ENCODE measurements at regions not wholly inside any gene's neighbourhood (a gene's known extent, or its start where the extent isn't known, plus 50 kb on each side); places are given as distances from the start of the nearest gene placed in this dataset.

GRCh38 chr4:119829326-119829725, 200.7 kb upstream of the PDE5A start:
- Mint-ChIP-seq H3K4me3 (no peak overlapping the region), H3K4me1 (ENCODE audit: low read depth) (no peaks in the 10 kb centered on the region), H3K27me3 (no peaks in the 10 kb centered on the region), H3K9me3 (no peaks in the 10 kb centered on the region), H3K36me3 (ENCODE audit: low read depth) (no peaks in the 10 kb centered on the region), H3K27ac (no peak overlapping the region)
- intact Hi-C loops (cut with micrococcal nuclease): no loop called here

GRCh38 chr4:119825696-119826095, 197.1 kb upstream of the PDE5A start:
- H3K4me1 Mint-ChIP-seq (ENCODE audit: low read depth): no peaks in the 10 kb centered on the region
- H3K4me3 Mint-ChIP-seq: no peak overlapping the region
- no peak overlapping the region for H3K27ac Mint-ChIP-seq
- no peaks in the 10 kb centered on the region for H3K9me3 Mint-ChIP-seq
- no peaks in the 10 kb centered on the region for H3K36me3 Mint-ChIP-seq (ENCODE audit: low read depth)
- no peaks in the 10 kb centered on the region for H3K27me3 Mint-ChIP-seq
- intact Hi-C loops (cut with micrococcal nuclease): no loop called here

GRCh38 chr4:119823891-119824290, 195.3 kb upstream of the PDE5A start:
- Mint-ChIP-seq H3K27ac (no peak overlapping the region), H3K27me3 (no peaks in the 10 kb centered on the region), H3K4me1 (ENCODE audit: low read depth) (no peaks in the 10 kb centered on the region)

GRCh38 chr4:119823045-119823444, 194.4 kb upstream of the PDE5A start:
- Mint-ChIP-seq H3K27me3 (no peaks in the 10 kb centered on the region), H3K36me3 (ENCODE audit: low read depth) (no peaks in the 10 kb centered on the region), H3K4me3 (no peak overlapping the region), H3K27ac (no peak overlapping the region), H3K4me1 (ENCODE audit: low read depth) (no peaks in the 10 kb centered on the region), H3K9me3 (no peaks in the 10 kb centered on the region)
- intact Hi-C loops (cut with micrococcal nuclease): no loop called here

More at GRCh38 chr4:119823891-119824290, 195.3 kb upstream of the PDE5A start:
- Mint-ChIP-seq H3K36me3 (ENCODE audit: low read depth) (no peaks in the 10 kb centered on the region), H3K4me3 (no peak overlapping the region), H3K9me3 (no peaks in the 10 kb centered on the region)
- intact Hi-C loops (cut with micrococcal nuclease): no loop called here

- Mint-ChIP-seq H3K27me3 (no peaks in the 10 kb centered on the region), H3K27ac (no peak overlapping the region), H3K4me1 (ENCODE audit: low read depth) (no peaks in the 10 kb centered on the region), H3K9me3 (peaks cover 12% of the 10 kb centered on the region), H3K36me3 (ENCODE audit: low read depth) (no peaks in the 10 kb centered on the region), H3K4me3 (no peak overlapping the region)
- intact Hi-C loops (cut with micrococcal nuclease): no loop called here
Measured at GRCh38 chr4:119816473-119816872, 187.9 kb upstream of the PDE5A start.

GRCh38 chr4:119810001-119810400, 181.4 kb upstream of the PDE5A start:
- no peaks in the 10 kb centered on the region for H3K27me3 Mint-ChIP-seq
- no peaks in the 10 kb centered on the region for H3K36me3 Mint-ChIP-seq (ENCODE audit: low read depth)
- peaks cover 32% of the 10 kb centered on the region for H3K9me3 Mint-ChIP-seq
- intact Hi-C loops (cut with micrococcal nuclease): no loop called here
- no peak overlapping the region for H3K27ac Mint-ChIP-seq
- H3K4me1 Mint-ChIP-seq (ENCODE audit: low read depth): no peaks in the 10 kb centered on the region
- no peak overlapping the region for H3K4me3 Mint-ChIP-seq

GRCh38 chr4:119804404-119804803, 175.8 kb upstream of the PDE5A start:
- H3K9me3 Mint-ChIP-seq: peaks cover 1% of the 10 kb centered on the region
- no peak overlapping the region for H3K4me3 Mint-ChIP-seq
- no peaks in the 10 kb centered on the region for H3K4me1 Mint-ChIP-seq (ENCODE audit: low read depth)
- H3K27ac Mint-ChIP-seq: no peak overlapping the region
- no peaks in the 10 kb centered on the region for H3K36me3 Mint-ChIP-seq (ENCODE audit: low read depth)
- intact Hi-C loops (cut with micrococcal nuclease): no loop called here
- H3K27me3 Mint-ChIP-seq: no peaks in the 10 kb centered on the region

GRCh38 chr4:119797238-119797894, 168.8 kb upstream of the PDE5A start:
- no peaks in the 10 kb centered on the region for H3K27me3 Mint-ChIP-seq
- H3K27ac Mint-ChIP-seq: no peak overlapping the region
- H3K9me3 Mint-ChIP-seq: no peaks in the 10 kb centered on the region
- H3K4me3 Mint-ChIP-seq: no peak overlapping the region
- no peaks in the 10 kb centered on the region for H3K4me1 Mint-ChIP-seq (ENCODE audit: low read depth)
- no peaks in the 10 kb centered on the region for H3K36me3 Mint-ChIP-seq (ENCODE audit: low read depth)
- intact Hi-C loops (cut with micrococcal nuclease): no loop called here

- intact Hi-C loops (cut with micrococcal nuclease): no loop called here
- H3K4me1 Mint-ChIP-seq (ENCODE audit: low read depth): no peaks in the 10 kb centered on the region
- H3K36me3 Mint-ChIP-seq (ENCODE audit: low read depth): no peaks in the 10 kb centered on the region
- no peak overlapping the region for H3K27ac Mint-ChIP-seq
- no peaks in the 10 kb centered on the region for H3K27me3 Mint-ChIP-seq
- H3K4me3 Mint-ChIP-seq: no peak overlapping the region
- H3K9me3 Mint-ChIP-seq: no peaks in the 10 kb centered on the region
Measured at GRCh38 chr4:119795986-119796578, 167.5 kb upstream of the PDE5A start.

- no peaks in the 10 kb centered on the region for H3K4me1 Mint-ChIP-seq (ENCODE audit: low read depth)
- no peaks in the 10 kb centered on the region for H3K36me3 Mint-ChIP-seq (ENCODE audit: low read depth)
- no peak overlapping the region for H3K4me3 Mint-ChIP-seq
- no peak overlapping the region for H3K27ac Mint-ChIP-seq
- intact Hi-C loops (cut with micrococcal nuclease): no loop called here
- no peaks in the 10 kb centered on the region for H3K9me3 Mint-ChIP-seq
- H3K27me3 Mint-ChIP-seq: no peaks in the 10 kb centered on the region
Measured at GRCh38 chr4:119794681-119795080, 166.1 kb upstream of the PDE5A start.

GRCh38 chr4:119794113-119794512, 165.5 kb upstream of the PDE5A start:
- Mint-ChIP-seq H3K4me3 (no peak overlapping the region), H3K9me3 (no peaks in the 10 kb centered on the region), H3K27ac (no peak overlapping the region), H3K27me3 (no peaks in the 10 kb centered on the region), H3K36me3 (ENCODE audit: low read depth) (no peaks in the 10 kb centered on the region), H3K4me1 (ENCODE audit: low read depth) (no peaks in the 10 kb centered on the region)
- intact Hi-C loops (cut with micrococcal nuclease): no loop called here

- H3K27ac Mint-ChIP-seq: no peak overlapping the region
- no peaks in the 10 kb centered on the region for H3K27me3 Mint-ChIP-seq
- intact Hi-C loops (cut with micrococcal nuclease): no loop called here
- no peaks in the 10 kb centered on the region for H3K36me3 Mint-ChIP-seq (ENCODE audit: low read depth)
- H3K4me3 Mint-ChIP-seq: no peak overlapping the region
- H3K9me3 Mint-ChIP-seq: no peaks in the 10 kb centered on the region
- no peaks in the 10 kb centered on the region for H3K4me1 Mint-ChIP-seq (ENCODE audit: low read depth)
Measured at GRCh38 chr4:119788349-119789266, 160.0 kb upstream of the PDE5A start.

GRCh38 chr4:119785963-119786362, 157.4 kb upstream of the PDE5A start:
- intact Hi-C loops (cut with micrococcal nuclease): no loop called here
- H3K27me3 Mint-ChIP-seq: no peaks in the 10 kb centered on the region
- H3K4me3 Mint-ChIP-seq: no peak overlapping the region
- H3K36me3 Mint-ChIP-seq (ENCODE audit: low read depth): no peaks in the 10 kb centered on the region
- H3K27ac Mint-ChIP-seq: no peak overlapping the region
- no peaks in the 10 kb centered on the region for H3K9me3 Mint-ChIP-seq
- no peaks in the 10 kb centered on the region for H3K4me1 Mint-ChIP-seq (ENCODE audit: low read depth)

- Mint-ChIP-seq H3K36me3 (ENCODE audit: low read depth) (no peaks in the 10 kb centered on the region), H3K27me3 (no peaks in the 10 kb centered on the region), H3K27ac (no peak overlapping the region), H3K9me3 (no peaks in the 10 kb centered on the region), H3K4me1 (ENCODE audit: low read depth) (no peaks in the 10 kb centered on the region), H3K4me3 (no peak overlapping the region)
- intact Hi-C loops (cut with micrococcal nuclease): no loop called here
Measured at GRCh38 chr4:119783189-119783983, 154.8 kb upstream of the PDE5A start.

Data from dendritic cell treated with granulocyte-macrophage colony-stimulating factor and Interleukin-4, amounts not matched to agents 40 ng/mL and 50 ng/mL, for 4 days (primary cell).